ENCODE measurements at regions not wholly inside any gene's neighbourhood (a gene's known extent, or its start where the extent isn't known, plus 50 kb on each side); places are given as distances from the start of the nearest gene placed in this dataset.

GRCh38 chr1:36651176-36651910, 168.6 kb upstream of the CSF3R start:
- no peak for TF ChIP-seq EZH2phosphoT487 (IDR thresholded peaks at IDR 0.05; ENCODE audit: low read depth)
- no peak for TF ChIP-seq CTCF (IDR thresholded peaks at IDR 0.05; ENCODE audit: low read depth, low read length)
